ENCODE measurements at regions not wholly inside any gene's neighbourhood (a gene's known extent, or its start where the extent isn't known, plus 50 kb on each side); places are given as distances from the start of the nearest gene placed in this dataset.

DNA sequence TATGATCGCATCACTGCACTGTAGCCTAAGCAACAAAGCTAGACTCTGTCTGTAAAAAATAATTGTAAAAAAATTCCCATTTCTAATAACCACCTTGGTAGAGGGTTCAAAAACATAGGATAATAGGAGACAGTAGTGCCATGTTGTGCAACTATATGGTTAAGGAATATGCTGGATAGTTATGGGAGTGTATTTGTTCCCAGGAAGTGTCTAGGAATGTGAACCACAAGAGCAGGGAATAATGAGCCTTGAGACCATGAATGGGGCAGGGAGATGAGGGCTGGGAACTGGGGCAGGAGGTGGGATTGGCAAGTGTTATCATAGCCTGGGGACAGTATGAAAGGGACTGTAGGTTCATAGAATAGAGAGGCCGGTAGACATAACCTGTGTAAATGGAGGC, 50.4 kb downstream of the RUSC2 start:
- no peak for DNase-seq (ENCODE audit: low spot score)

DNA sequence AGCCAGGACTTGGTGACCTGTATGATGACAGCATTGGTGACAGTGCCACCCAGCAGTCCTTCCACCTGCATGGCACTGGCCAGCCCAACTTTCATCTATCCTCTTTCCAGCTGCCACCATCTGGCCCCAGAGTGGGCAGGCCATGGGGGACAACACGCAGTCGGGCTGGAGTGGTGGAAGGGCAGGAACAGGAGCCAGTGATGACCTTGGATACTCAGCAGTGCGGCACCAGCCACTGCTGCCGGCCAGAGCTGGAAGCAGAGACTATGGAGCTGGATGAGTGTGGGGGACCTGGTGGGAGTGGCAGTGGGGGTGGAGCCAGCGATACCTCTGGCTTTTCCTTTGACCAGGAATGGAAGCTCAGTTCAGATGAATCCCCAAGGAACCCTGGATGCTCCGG, 56.9 kb downstream of the RUSC2 start:
- DNase-seq (ENCODE audit: low spot score): no peak

DNA sequence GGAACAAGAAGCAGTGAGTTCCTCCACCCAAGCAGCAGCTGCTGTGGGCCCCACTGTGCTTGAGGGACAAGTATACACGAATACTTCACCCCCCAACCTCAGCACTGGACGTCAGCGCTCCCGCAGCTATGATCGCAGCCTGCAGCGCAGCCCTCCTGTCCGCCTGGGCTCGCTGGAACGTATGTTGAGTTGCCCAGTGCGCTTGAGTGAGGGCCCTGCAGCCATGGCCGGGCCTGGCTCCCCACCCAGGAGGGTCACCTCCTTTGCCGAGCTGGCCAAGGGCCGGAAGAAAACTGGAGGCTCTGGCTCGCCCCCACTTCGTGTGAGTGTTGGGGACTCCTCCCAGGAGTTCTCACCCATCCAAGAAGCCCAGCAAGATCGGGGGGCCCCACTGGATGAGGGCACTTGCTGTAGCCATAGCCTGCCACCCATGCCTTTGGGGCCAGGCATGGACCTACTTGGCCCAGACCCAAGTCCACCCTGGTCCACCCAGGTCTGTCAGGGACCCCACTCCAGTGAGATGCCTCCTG, 57.1 kb upstream of the TESK1 start:
- DNase-seq (ENCODE audit: low spot score): no peak

DNA sequence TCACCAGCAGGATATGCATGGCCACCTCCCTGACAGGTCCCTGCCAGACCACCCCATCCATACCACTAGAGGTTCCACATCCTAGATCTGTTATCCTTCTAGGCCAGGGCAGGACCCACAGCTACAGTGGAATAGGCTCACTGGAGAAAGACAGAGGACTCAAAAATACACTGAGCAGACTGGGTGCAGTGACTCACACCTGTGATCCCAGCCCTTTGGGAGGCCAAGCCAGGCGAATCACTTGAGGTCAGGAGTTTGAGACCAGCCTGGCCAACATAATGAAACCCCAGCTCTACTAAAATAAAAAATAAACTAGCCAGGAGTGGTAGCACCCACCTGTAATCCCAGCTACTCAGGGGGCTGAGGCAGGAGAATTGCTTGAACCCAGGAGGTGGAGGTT, 56.5 kb upstream of the TESK1 start:
- DNase-seq (ENCODE audit: low spot score): no peak

DNA sequence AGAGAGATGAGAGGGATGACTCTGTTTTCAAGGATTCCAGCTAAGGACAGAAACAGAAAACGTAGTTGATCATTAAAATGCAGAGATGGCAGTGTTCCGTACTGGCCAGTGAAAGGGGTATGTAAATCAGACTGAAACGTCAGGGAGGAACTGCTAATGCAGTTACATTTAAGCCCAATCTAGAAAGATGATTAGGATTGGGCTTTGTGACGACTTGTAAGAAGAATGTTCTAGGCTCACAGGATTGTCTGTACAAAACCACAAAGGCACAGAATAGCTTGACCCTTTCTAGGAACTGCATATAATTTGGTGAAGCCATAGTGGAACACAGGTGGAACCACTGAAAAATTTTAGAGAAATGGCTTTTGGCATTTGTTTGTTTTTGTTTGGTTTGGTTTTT, 55.6 kb upstream of the TESK1 start:
- DNase-seq (ENCODE audit: low spot score): no peak

DNA sequence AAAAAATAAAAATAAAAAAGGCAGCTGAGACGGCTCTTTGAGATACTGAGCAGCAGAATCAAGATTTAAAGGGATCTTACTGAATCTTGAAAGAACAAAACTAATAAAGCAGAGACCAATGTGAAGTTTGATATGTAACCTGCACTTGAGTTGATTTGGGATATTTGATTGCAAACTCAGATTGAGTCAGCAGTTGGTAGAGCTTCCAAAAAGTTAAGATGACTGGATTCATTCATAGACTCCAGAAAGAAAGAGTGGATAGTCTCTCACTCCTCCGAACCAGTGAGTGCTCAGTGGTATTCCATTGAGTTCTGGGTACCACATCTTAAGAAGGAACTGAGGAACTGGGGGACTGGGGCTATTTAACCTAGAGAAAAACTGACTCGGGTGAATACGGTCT, 52.7 kb upstream of the TESK1 start:
- no peak for DNase-seq (ENCODE audit: low spot score)

DNA sequence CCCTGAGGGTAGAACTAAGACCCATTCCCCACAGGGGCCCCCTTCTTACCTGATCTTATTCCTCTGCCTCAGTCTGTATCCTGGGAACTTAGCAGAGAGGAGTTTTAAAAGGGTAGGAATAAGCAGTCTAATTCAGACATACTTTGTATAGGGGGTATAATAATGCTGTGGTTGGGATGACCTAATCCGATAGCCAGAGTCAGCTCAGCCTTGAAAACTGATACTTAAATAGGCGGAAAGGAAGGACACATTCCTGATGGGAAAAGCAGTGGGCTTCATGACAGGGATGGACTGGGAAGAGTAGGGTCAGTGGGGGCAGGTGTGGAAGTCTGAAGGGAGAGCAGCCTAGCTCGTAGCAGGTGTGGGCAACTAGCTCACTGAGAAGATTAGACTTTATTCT, 52.2 kb upstream of the TESK1 start:
- DNase-seq (ENCODE audit: low spot score): no peak

DNA sequence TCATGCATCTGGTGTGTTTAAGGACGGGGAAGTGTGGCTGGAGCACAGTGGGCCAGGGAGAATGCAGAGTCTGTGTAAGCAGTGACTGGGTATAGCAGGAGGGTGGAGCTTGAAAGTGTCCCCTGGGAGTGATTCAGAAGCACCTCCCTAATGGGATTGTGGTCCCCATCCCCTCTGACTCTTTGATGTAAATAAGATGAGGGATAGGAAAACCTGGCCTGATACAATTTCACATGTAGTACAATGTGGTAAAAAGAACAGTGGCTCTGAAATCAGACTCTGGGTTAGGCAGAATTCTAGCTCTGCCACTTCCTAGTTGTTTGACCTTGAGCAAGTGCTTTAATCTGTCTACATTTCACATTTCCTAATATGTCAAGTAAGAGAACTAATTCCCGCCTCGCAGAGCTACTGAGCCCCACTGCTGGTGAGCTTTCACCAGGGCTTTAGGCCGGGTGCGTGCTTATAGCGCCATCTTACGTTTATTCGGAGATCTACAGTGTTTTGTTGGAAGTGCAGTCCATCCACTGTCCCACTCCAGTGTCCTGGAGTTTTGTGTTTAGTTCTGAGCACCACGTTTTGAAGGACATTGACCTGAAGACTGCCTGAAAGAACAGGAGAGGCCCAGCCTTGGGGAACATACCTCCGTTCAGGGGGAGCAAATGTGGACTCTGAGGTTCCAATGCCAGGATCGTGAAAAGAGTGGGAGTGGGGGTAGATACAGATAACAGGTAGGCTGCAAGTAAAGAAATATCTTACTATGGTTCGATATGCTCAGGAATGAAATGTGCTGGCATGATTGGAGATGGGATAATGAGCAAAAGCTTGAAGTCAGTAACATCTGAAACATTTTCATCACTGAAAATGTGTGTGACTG, 51.2 kb upstream of the TESK1 start:
- peak; percentile 69 for DNase-seq (ENCODE audit: low spot score)

DNA sequence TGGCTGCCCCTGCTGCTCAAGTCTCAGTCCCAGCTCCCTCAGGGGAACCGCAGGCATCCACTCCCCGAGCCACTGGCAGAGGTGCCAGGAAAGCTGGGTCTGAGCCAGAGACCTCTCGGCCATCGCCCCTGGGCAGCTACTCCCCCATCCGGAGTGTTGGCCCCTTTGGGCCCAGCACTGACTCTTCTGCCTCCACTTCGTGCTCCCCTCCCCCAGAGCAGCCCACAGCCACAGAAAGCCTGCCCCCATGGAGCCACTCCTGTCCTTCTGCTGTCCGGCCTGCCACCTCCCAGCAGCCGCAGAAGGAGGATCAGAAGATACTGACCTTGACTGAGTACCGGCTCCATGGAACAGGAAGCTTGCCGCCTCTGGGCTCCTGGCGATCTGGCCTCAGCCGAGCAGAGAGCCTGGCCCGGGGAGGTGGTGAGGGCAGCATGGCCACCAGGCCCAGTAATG, 49.8 kb upstream of the TESK1 start:
- DNase-seq (ENCODE audit: low spot score): no peak

All from H4 (cell line).